Prostate gland (tissue), 2 donors: ENCODE measurements at regions not wholly inside any gene's neighbourhood (a gene's known extent, or its start where the extent isn't known, plus 50 kb on each side); places are given as distances from the start of the nearest gene placed in this dataset.

Experiments used
- DNase-seq: peaks from one replicate; pipeline ENCODE4 v3.0.0-alpha.2; 2019; ENCODE audit warnings: low spot score
- H3K27ac ChIP-seq, 2 donors: fragments of 200-600 bp; sonication (generic); 2 replicates each; pipeline ENCODE4 v1.5.1; 2017 to 2019
- H3K27me3 ChIP-seq: fragments of 200-600 bp; sonication (generic); replicated peaks from 2 replicates; pipeline ENCODE4 v1.5.1; 2019; ENCODE audit not compliant: insufficient read depth
- H3K36me3 ChIP-seq, 2 donors: fragments of 200-600 bp; sonication (generic); 1 replicate in 1 of 2; 2 replicates in 1 of 2; pipeline versions ENCODE4 v1.5.1 to v1.8.1; 2017 to 2019
- H3K4me1 ChIP-seq: fragments of 200-600 bp; sonication (generic); replicated peaks from 2 replicates; pipeline ENCODE4 v1.5.1; 2019
- H3K4me3 ChIP-seq, 2 donors: fragments of 200-600 bp; sonication (generic); 2 replicates each; pipeline ENCODE4 v1.5.1; 2017 to 2019
- H3K9me3 ChIP-seq: fragments of 200-600 bp; sonication (generic); 2 replicates; pipeline ENCODE4 v1.5.1; 2017
- POLR2A ChIP-seq: fragments of 450-650 bp; IDR thresholded peaks from one replicate; pipeline ENCODE4 v1.6.1; 2016; ENCODE audit warnings: antibody characterized with exemption, mild to moderate bottlenecking
- POLR2AphosphoS5 ChIP-seq: sonication (generic); formaldehyde crosslinking; IDR thresholded peaks from one replicate; pipeline ENCODE4 v1.6.1; 2017; ENCODE audit warnings: antibody characterized with exemption
- WGBS: methylation state at CpG from one replicate; pipeline ENCODE4 v1.1.5; 2018; 5-methylcytosine and 5-hydroxymethylcytosine counted together
- intact Hi-C: fragments of 100-400 bp; cut with DNase I; formaldehyde crosslinking; loops from one replicate; pipeline ENCODE4 v1.14.2; 2022
- TF ChIP-seq, protein P1 (sequence below), 4 experiments: fragments of 200-600 bp in 2 of 4; fragments of 450-650 bp in 2 of 4; sonication (generic) in 2 of 4; IDR thresholded peaks; 1 replicate in 3 of 4; 2 replicates in 1 of 4; pipeline ENCODE4 v1.5.1; 2016 to 2019; ENCODE audit warnings: antibody characterized with exemption in 4 of 4, mild to moderate bottlenecking in 2 of 4, moderate library complexity in 2 of 4

DNA sequence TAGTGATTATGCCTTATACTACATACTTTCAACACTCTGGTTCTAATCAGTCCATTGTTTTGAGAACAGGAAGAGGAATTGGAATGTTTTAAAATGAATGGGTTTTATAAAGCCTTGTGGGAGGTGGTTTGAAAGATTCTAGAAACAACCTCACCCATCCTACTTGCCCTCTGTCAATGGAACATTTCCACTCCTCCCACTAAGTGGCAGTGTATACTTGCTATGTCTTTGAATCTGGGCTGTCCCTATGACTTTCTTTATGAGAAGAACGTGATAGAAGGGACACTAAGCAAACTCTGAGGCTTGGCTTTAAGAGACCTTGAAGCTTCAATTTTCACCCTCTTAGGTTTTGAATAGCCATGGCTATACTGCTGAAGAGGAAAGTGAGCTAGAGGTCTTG lies 611.2 kb downstream of the PPP4R3C start:
- no peaks in the 10 kb centered on the region for H3K36me3 ChIP-seq
- intact Hi-C loops, result no loop called here
- DNase-seq, result no peak
- no peak overlapping the region for H3K4me3 ChIP-seq
- TF ChIP-seq, protein P1, sequence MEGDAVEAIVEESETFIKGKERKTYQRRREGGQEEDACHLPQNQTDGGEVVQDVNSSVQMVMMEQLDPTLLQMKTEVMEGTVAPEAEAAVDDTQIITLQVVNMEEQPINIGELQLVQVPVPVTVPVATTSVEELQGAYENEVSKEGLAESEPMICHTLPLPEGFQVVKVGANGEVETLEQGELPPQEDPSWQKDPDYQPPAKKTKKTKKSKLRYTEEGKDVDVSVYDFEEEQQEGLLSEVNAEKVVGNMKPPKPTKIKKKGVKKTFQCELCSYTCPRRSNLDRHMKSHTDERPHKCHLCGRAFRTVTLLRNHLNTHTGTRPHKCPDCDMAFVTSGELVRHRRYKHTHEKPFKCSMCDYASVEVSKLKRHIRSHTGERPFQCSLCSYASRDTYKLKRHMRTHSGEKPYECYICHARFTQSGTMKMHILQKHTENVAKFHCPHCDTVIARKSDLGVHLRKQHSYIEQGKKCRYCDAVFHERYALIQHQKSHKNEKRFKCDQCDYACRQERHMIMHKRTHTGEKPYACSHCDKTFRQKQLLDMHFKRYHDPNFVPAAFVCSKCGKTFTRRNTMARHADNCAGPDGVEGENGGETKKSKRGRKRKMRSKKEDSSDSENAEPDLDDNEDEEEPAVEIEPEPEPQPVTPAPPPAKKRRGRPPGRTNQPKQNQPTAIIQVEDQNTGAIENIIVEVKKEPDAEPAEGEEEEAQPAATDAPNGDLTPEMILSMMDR (IDR thresholded peaks at IDR 0.05), result no peak
- TF ChIP-seq POLR2AphosphoS5 (no peak), POLR2A (no peak)
- H3K27me3 ChIP-seq, result no peaks in the 10 kb centered on the region
- H3K9me3 ChIP-seq, result no peaks in the 10 kb centered on the region
- H3K27ac ChIP-seq, result no peak overlapping the region
- 23% methylated on average over 1 of the region's 1 CpG for whole genome bisulfite sequencing
- H3K4me1 ChIP-seq, result no peaks in the 10 kb centered on the region

DNA sequence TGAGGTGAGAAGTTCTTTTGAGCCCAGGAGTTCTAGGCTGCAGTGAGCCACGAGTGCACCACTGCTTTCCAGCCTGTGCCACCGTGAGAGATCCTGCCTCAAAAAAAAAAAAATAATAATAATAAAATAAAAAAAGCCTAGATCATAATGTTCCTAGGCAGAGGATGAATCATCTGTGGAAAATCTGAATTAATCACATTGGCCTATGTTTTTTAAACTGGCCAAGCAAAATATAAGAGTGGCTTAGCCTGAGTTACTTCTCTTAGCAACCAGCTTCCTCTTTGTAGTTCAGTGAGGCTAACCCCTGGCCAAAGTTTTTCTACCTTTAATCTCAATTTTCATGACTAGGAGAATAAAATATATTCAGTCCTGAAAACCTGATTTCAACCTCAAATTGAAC lies 614.6 kb downstream of the PPP4R3C start:
- Histone ChIP-seq H3K27me3 (no peaks in the 10 kb centered on the region), H3K9me3 (no peaks in the 10 kb centered on the region), H3K4me1 (no peaks in the 10 kb centered on the region), H3K27ac (no peak overlapping the region), H3K36me3 (no peaks in the 10 kb centered on the region), H3K4me3 (no peak overlapping the region)
- TF ChIP-seq, protein P1 (IDR thresholded peaks at IDR 0.05), result no peak
- TF ChIP-seq POLR2AphosphoS5, result no peak
- no peak for TF ChIP-seq POLR2A
- DNase-seq, result no peak
- 73% methylated on average over 2 of the region's 2 CpGs for WGBS
- intact Hi-C loops, result no loop called here

DNA sequence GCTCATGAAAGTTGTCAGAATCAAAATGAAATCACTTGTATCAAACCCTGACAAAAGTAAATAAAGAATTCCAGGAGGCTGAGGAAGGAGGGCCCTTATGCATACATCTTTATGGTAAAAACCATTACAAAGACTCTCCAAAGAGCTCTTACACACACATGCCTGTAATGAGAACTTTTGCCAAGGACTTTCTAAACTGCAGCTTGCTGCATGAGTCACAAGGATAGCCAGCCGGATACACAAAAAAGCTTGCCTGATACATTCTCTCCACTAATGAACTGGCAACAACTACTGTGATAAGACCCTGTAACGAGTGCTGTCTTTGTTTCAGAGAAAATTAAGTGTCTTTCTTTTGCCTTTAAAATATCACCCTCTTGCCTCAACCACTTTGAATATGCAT lies 618.1 kb downstream of the PPP4R3C start:
- H3K36me3 ChIP-seq, result no peaks in the 10 kb centered on the region
- no peaks in the 10 kb centered on the region for H3K27me3 ChIP-seq
- DNase-seq, result no peak
- 63% methylated on average over 2 of the region's 2 CpGs for WGBS
- H3K4me3 ChIP-seq, result no peak overlapping the region
- no peaks in the 10 kb centered on the region for H3K4me1 ChIP-seq
- H3K9me3 ChIP-seq, result no peaks in the 10 kb centered on the region
- H3K27ac ChIP-seq, result no peak overlapping the region
- intact Hi-C loops, result no loop called here
- no peak for TF ChIP-seq POLR2AphosphoS5
- TF ChIP-seq, protein P1 (IDR thresholded peaks at IDR 0.05), result no peak
- TF ChIP-seq POLR2A, result no peak

DNA sequence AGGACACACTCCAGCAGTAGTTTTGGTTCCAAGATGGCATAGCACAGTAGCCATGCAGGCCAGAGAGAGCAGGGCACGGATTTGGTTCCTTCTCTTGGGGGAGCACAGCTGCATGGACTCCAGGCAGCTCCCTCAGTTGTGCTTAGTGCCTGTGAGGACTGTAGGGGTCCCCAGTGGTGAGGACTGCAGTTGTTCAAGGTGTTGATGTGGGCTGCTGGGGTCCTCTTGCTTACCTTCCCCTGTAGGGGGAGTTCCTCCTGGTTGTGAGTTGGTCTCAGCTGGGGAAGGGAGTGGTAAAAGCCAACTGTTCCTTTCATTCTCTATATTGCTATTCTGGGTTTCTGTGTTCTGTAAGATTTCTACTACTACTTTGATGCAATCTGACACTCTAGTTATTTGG lies 606.5 kb downstream of the MAGEB5 start:
- WGBS, result 55% methylated on average over 1 of the region's 1 CpG
- no peak for DNase-seq
- TF ChIP-seq POLR2A (no peak), POLR2AphosphoS5 (no peak)
- TF ChIP-seq, protein P1 (IDR thresholded peaks at IDR 0.05), result no peak

DNA sequence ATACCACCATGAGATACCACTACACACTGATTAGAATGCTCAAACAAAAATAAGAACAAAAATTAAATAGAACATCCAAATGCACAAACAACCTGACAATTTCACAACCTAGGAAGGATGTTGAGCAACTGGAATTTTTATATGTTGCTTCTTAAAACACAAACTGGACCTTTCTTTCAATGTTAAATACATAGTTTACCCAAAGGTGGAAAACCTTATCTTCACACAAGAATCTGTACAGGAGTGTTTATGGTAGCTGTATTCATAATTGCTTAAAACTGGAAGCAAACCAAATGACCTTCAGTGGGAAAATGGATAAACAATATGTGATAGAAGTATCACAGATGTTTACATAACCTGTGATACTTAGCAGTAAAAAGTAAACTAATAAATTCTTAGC lies 573.8 kb downstream of the MAGEB5 start:
- TF ChIP-seq, protein P1 (IDR thresholded peaks at IDR 0.05), result no peak
- TF ChIP-seq POLR2AphosphoS5, result no peak
- no peak for TF ChIP-seq POLR2A
- DNase-seq, result no peak
- no peak overlapping the region for H3K4me3 ChIP-seq
- H3K9me3 ChIP-seq, result no peaks in the 10 kb centered on the region
- no peaks in the 10 kb centered on the region for H3K36me3 ChIP-seq
- H3K4me1 ChIP-seq, result no peaks in the 10 kb centered on the region
- intact Hi-C loops, result no loop called here
- no peak overlapping the region for H3K27ac ChIP-seq
- no peaks in the 10 kb centered on the region for H3K27me3 ChIP-seq

More for the DNA sequence above, 606.5 kb downstream of the MAGEB5 start:
- Histone ChIP-seq H3K4me3 (no peak overlapping the region), H3K9me3 (no peaks in the 10 kb centered on the region), H3K4me1 (no peaks in the 10 kb centered on the region), H3K27me3 (no peaks in the 10 kb centered on the region), H3K27ac (no peak overlapping the region), H3K36me3 (no peaks in the 10 kb centered on the region)
- intact Hi-C loops, result no loop called here
